Spleen (tissue), 7 donors: ENCODE measurements at regions not wholly inside any gene's neighbourhood (a gene's known extent, or its start where the extent isn't known, plus 50 kb on each side); places are given as distances from the start of the nearest gene placed in this dataset.

ENCODE experiments used
- POLR2A ChIP-seq, 3 donors: fragments of 450-650 bp; IDR thresholded peaks; one replicate each; pipeline ENCODE4 v1.5.1; 2017; ENCODE audit warnings: antibody characterized with exemption in 3 of 3, mild to moderate bottlenecking in 1 of 3
- TF ChIP-seq, protein P1 (sequence below), 11 experiments: fragments of 200-600 bp in 7 of 11; fragments of 450-650 bp in 4 of 11; sonication (generic) in 4 of 11; IDR thresholded peaks in 8 of 11; conservative IDR thresholded peaks in 3 of 11; 1 replicate in 7 of 11; 2 replicates in 4 of 11; pipeline versions ENCODE4 v1.4.0 to v1.8.0; 2016 to 2021; ENCODE audit warnings: antibody characterized with exemption in 11 of 11, inconsistent platforms in 4 of 11, mild to moderate bottlenecking in 1 of 11
- donor health status: DM: no; HTN: no; CAD: no; lungs with moderate emphysema.
- donor health status: DM: no; HTN: no; CAD: no.
- donor health status: DM: no; HTN: no; CAD: no.

DNA sequence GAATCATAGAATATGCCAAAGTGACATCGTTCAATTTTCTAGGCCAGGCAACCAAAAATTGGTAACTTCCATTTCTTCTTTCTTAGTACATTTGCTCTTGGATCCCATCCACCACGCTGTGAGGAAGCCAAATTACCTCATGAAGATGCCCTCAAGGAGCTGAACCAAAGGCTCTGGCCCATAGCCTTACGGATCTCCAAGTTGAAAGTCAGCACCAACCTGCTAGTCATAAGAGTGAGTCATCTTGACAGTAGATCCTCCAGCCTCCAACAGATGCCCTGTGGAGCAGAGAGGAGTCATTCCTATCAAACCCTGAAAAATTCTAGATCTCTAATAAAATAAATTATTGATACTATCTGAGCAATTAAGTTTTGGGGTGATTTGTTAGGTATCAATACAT, 322.5 kb upstream of the COL8A1 start:
- TF ChIP-seq POLR2A (IDR thresholded peaks at IDR 0.05) = no peak
- TF ChIP-seq, protein P1, sequence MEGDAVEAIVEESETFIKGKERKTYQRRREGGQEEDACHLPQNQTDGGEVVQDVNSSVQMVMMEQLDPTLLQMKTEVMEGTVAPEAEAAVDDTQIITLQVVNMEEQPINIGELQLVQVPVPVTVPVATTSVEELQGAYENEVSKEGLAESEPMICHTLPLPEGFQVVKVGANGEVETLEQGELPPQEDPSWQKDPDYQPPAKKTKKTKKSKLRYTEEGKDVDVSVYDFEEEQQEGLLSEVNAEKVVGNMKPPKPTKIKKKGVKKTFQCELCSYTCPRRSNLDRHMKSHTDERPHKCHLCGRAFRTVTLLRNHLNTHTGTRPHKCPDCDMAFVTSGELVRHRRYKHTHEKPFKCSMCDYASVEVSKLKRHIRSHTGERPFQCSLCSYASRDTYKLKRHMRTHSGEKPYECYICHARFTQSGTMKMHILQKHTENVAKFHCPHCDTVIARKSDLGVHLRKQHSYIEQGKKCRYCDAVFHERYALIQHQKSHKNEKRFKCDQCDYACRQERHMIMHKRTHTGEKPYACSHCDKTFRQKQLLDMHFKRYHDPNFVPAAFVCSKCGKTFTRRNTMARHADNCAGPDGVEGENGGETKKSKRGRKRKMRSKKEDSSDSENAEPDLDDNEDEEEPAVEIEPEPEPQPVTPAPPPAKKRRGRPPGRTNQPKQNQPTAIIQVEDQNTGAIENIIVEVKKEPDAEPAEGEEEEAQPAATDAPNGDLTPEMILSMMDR (IDR thresholded peaks at IDR 0.05 in 8 of 11, conservative IDR thresholded peaks at IDR 0.05 in 3 of 11) = no peak
